ENCODE measurements at regions not wholly inside any gene's neighbourhood (a gene's known extent, or its start where the extent isn't known, plus 50 kb on each side); places are given as distances from the start of the nearest gene placed in this dataset.

GRCh38 chr11:98710986-98711385, 309.8 kb upstream of the CNTN5 start:
- no peaks in the 10 kb centered on the region for H4K20me1 ChIP-seq (ENCODE audit: insufficient read depth)
- no peaks in the 10 kb centered on the region for H3K36me3 ChIP-seq (ENCODE audit: low read depth)
- BruUV-seq (replicated peaks): no TSS peak
- no peak for TF ChIP-seq CTCF (conservative IDR thresholded peaks at IDR 0.05)
- no peaks in the 10 kb centered on the region for H3K27me3 ChIP-seq (ENCODE audit: insufficient read depth, low read depth)
- intact Hi-C loops (cut with micrococcal nuclease; ENCODE audit: unreplicated experiment): no loop called here
- CTCF ChIA-PET: no interaction called here
- no peaks in the 10 kb centered on the region for H3K9me2 ChIP-seq (ENCODE audit: insufficient read depth)
- H3K4me3 ChIP-seq: no peak overlapping the region
- POLR2A ChIA-PET (ENCODE audit: unreplicated experiment): no interaction called here
- H3K79me2 ChIP-seq (ENCODE audit: low read depth): no peaks in the 10 kb centered on the region
- 0 out of 2 replicates have a peak, but pooled peaks cover 5% of the 10 kb centered on the region for H3K9me3 ChIP-seq (ENCODE audit: insufficient read depth, low read depth)
- no peak for DNase-seq
- H3K4me2 ChIP-seq: no peak overlapping the region
- H2AFZ ChIP-seq: no peak overlapping the region
- no peaks in the 10 kb centered on the region for H3F3A ChIP-seq (ENCODE audit: insufficient read depth, low read depth)
- H3K27ac ChIP-seq: no peak overlapping the region
- H3K4me1 ChIP-seq (replicated peaks; ENCODE audit: insufficient read depth): no peaks in the 10 kb centered on the region

- Histone ChIP-seq H3K27ac (no peak overlapping the region), H3K4me3 (no peak overlapping the region), H3K79me2 (ENCODE audit: low read depth) (no peaks in the 10 kb centered on the region), H3K4me2 (no peak overlapping the region), H3K4me1 (replicated peaks; ENCODE audit: insufficient read depth) (no peaks in the 10 kb centered on the region), H2AFZ (no peak overlapping the region), H3K9me2 (ENCODE audit: insufficient read depth) (no peaks in the 10 kb centered on the region), H4K20me1 (ENCODE audit: insufficient read depth) (no peaks in the 10 kb centered on the region; the same call in 1 of the 2 replicates), H3F3A (ENCODE audit: insufficient read depth, low read depth) (no peaks in the 10 kb centered on the region), H3K9me3 (ENCODE audit: insufficient read depth, low read depth) (no peaks in the 10 kb centered on the region), H3K36me3 (ENCODE audit: low read depth) (no peaks in the 10 kb centered on the region), H3K27me3 (ENCODE audit: insufficient read depth, low read depth) (no peaks in the 10 kb centered on the region)
- TF ChIP-seq EZH2 (IDR thresholded peaks at IDR 0.05; ENCODE audit: low read depth) (no peak), CTCF (conservative IDR thresholded peaks at IDR 0.05) (no peak)
- BruUV-seq (replicated peaks): no TSS peak
- DNase-seq: no peak
- POLR2A ChIA-PET (ENCODE audit: unreplicated experiment): no interaction called here
- CTCF ChIA-PET: no interaction called here
- intact Hi-C loops (cut with micrococcal nuclease; ENCODE audit: unreplicated experiment): no loop called here
These were observed 299.8 kb upstream of the CNTN5 start for GRCh38 chr11:98720951-98721350.

GRCh38 chr11:98725471-98725870, 295.3 kb upstream of the CNTN5 start:
- H3K9me3 ChIP-seq (ENCODE audit: insufficient read depth, low read depth): 0 out of 2 replicates have a peak, but pooled peaks cover 4% of the 10 kb centered on the region
- no peak overlapping the region for H3K27ac ChIP-seq
- H3K9me2 ChIP-seq (ENCODE audit: insufficient read depth): no peaks in the 10 kb centered on the region
- CTCF ChIA-PET: no interaction called here
- BruUV-seq (replicated peaks): no TSS peak
- H3K79me2 ChIP-seq (ENCODE audit: low read depth): no peaks in the 10 kb centered on the region
- no peaks in the 10 kb centered on the region for H3K36me3 ChIP-seq (ENCODE audit: low read depth)
- POLR2A ChIA-PET (ENCODE audit: unreplicated experiment): no interaction called here
- intact Hi-C loops (cut with micrococcal nuclease; ENCODE audit: unreplicated experiment): no loop called here
- no peak overlapping the region for H2AFZ ChIP-seq
- DNase-seq: no peak
- TF ChIP-seq EZH2 (IDR thresholded peaks at IDR 0.05; ENCODE audit: low read depth) (no peak), CTCF (conservative IDR thresholded peaks at IDR 0.05) (no peak)
- H3K4me1 ChIP-seq (replicated peaks; ENCODE audit: insufficient read depth): no peaks in the 10 kb centered on the region
- H3F3A ChIP-seq (ENCODE audit: insufficient read depth, low read depth): no peaks in the 10 kb centered on the region
- H3K4me3 ChIP-seq: no peak overlapping the region
- no peak overlapping the region for H3K4me2 ChIP-seq
- no peaks in the 10 kb centered on the region for H3K27me3 ChIP-seq (ENCODE audit: insufficient read depth, low read depth)
- H4K20me1 ChIP-seq (ENCODE audit: insufficient read depth): no peaks in the 10 kb centered on the region

Data from PC-9 (cell line).